HCT116 (cell line): ENCODE measurements at regions not wholly inside any gene's neighbourhood (a gene's known extent, or its start where the extent isn't known, plus 50 kb on each side); places are given as distances from the start of the nearest gene placed in this dataset.

Experiments used
- ATAC-seq: fragments of 200-7000 bp; cut with Tn5 transposase; 2 replicates; pipeline ENCODE4 v1.9.1; 2020; ENCODE audit warnings: mild to moderate bottlenecking, moderate library complexity
- BruUV-seq: library from RNA; stranded (reverse); fragments of 400-500 nt; replicated peaks from 2 replicates; lab custom pipeline; 2021; lab: Mats Ljungman, UMichigan
- CTCF ChIA-PET: fragments of 300-600 bp; sonication (Branson Sonifier 250); formaldehyde crosslinking; loops from one replicate; lab custom pipeline; 2021; ENCODE audit warnings: antibody characterized with exemption; lab: Charles Lee
- POLR2A ChIA-PET: fragments of 300-600, 350-600 bp; sonication (Branson Sonifier 250); formaldehyde crosslinking; loops from one replicate; lab custom pipeline; 2021; ENCODE audit warnings: antibody characterized with exemption; lab: Charles Lee
- RAD21 ChIA-PET, 2 experiments: fragments of 300-600 bp; sonication (Branson Sonifier 250); formaldehyde crosslinking; loops; one replicate each; lab custom pipeline; 2023; ENCODE audit warnings: low total read pairs in 2 of 2; ENCODE audit not compliant: uncharacterized antibody in 2 of 2, unreplicated experiment in 2 of 2, low non-redundant PET in 1 of 2; lab: Charles Lee
- DNase-seq: peaks from one replicate; pipeline ENCODE4 v3.0.0-alpha.2; 2010; ENCODE audit warnings: low read depth, low spot score
- H2AFZ ChIP-seq: fragments of 200-600 bp; shearing (Covaris generic), sonication (generic); 2 replicates; pipeline ENCODE4 v1.6.1; 2017; ENCODE audit warnings: low read depth, mixed run types, mixed read lengths, antibody characterized with exemption, low read length; ENCODE audit not compliant: poor library complexity, severe bottlenecking
- H3K27ac ChIP-seq: 2 replicates; pipeline ENCODE4 v1.5.1; 2012; ENCODE audit warnings: low read depth, low read length
- H3K27me3 ChIP-seq: fragments of 200-600 bp; sonication (generic); 2 replicates; pipeline ENCODE4 v1.6.1; 2016; ENCODE audit warnings: mixed run types, low read length, mixed read lengths; ENCODE audit not compliant: insufficient read depth
- H3K36me3 ChIP-seq, 2 experiments: fragments of 200-500 bp in 1 of 2; fragments of 200-600 bp in 1 of 2; sonication (Bioruptor generic) in 1 of 2; sonication (generic) in 1 of 2; 2 replicates each; pipeline versions ENCODE4 v1.5.1 to v1.6.1; 2014 to 2016; ENCODE audit warnings: low read length in 2 of 2, inconsistent platforms in 1 of 2, mixed read lengths in 1 of 2, mixed run types in 1 of 2; ENCODE audit not compliant: insufficient read depth in 2 of 2, control insufficient read depth in 1 of 2
- H3K4me1 ChIP-seq, 2 experiments: fragments of 200-600 bp in 1 of 2; sonication (generic) in 1 of 2; 2 replicates each; pipeline versions ENCODE4 v1.5.1 to v1.6.1; 2012 to 2017; ENCODE audit warnings: low read length in 2 of 2, inconsistent platforms in 1 of 2, mild to moderate bottlenecking in 1 of 2, mixed read lengths in 1 of 2, mixed run types in 1 of 2, moderate library complexity in 1 of 2; ENCODE audit not compliant: insufficient read depth in 2 of 2, control insufficient read depth in 1 of 2
- H3K4me2 ChIP-seq: fragments of 200-600 bp; sonication (generic); 2 replicates; pipeline ENCODE4 v1.6.1; 2017; ENCODE audit warnings: mixed run types, low read length, mixed read lengths
- H3K4me3 ChIP-seq, 2 experiments: fragments of 200-600 bp in 1 of 2; sonication (generic) in 1 of 2; replicated peaks in 1 of 2; 2 replicates each; pipeline ENCODE4 v1.5.1; 2011 to 2016; ENCODE audit warnings: low read length in 2 of 2, control low read depth in 1 of 2, low read depth in 1 of 2, mild to moderate bottlenecking in 1 of 2, mixed read lengths in 1 of 2, mixed run types in 1 of 2
- H3K79me2 ChIP-seq: fragments of 200-600 bp; sonication (generic); 2 replicates; pipeline ENCODE4 v1.6.1; 2017; ENCODE audit warnings: mild to moderate bottlenecking, mixed run types, low read length, moderate library complexity, mixed read lengths; ENCODE audit not compliant: insufficient read depth
- H3K9ac ChIP-seq: fragments of 200-600 bp; sonication (generic); 2 replicates; pipeline ENCODE4 v1.6.1; 2016; ENCODE audit warnings: low read length, mixed read lengths
- H3K9me2 ChIP-seq: fragments of 200-600 bp; sonication (generic), shearing (Covaris generic); 2 replicates; pipeline ENCODE4 v1.6.1; 2017; ENCODE audit warnings: mixed run types, mild to moderate bottlenecking, moderate library complexity; ENCODE audit not compliant: insufficient read depth
- H3K9me3 ChIP-seq, 2 experiments: fragments of 200-500 bp in 1 of 2; fragments of 200-600 bp in 1 of 2; sonication (Bioruptor generic) in 1 of 2; sonication (generic) in 1 of 2; 2 replicates each; pipeline ENCODE4 v1.6.1; 2014 to 2017; ENCODE audit warnings: low read length in 2 of 2, mixed read lengths in 2 of 2, inconsistent platforms in 1 of 2, low read depth in 1 of 2, mild to moderate bottlenecking in 1 of 2, mixed run types in 1 of 2, moderate library complexity in 1 of 2; ENCODE audit not compliant: control insufficient read depth in 1 of 2, insufficient read depth in 1 of 2
- H4K20me1 ChIP-seq: fragments of 200-600 bp; sonication (generic), shearing (Covaris generic); 2 replicates; pipeline ENCODE4 v1.6.1; 2017; ENCODE audit warnings: mixed run types, mild to moderate bottlenecking, moderate library complexity; ENCODE audit not compliant: insufficient read depth
- CBX3 ChIP-seq: IDR thresholded peaks from 2 replicates; pipeline ENCODE4 v1.6.1; 2012; ENCODE audit warnings: low read depth
- EGR1 ChIP-seq: IDR thresholded peaks from 2 replicates; pipeline ENCODE4 v1.6.1; 2012; ENCODE audit warnings: low read depth
- ELF1 ChIP-seq: IDR thresholded peaks from 2 replicates; pipeline ENCODE4 v1.6.1; 2012; ENCODE audit warnings: low read depth, borderline replicate concordance
- FOSL1 ChIP-seq: IDR thresholded peaks from 2 replicates; pipeline ENCODE4 v1.6.1; 2012; ENCODE audit warnings: low read depth
- JUND ChIP-seq: IDR thresholded peaks from 2 replicates; pipeline ENCODE4 v1.6.1; 2012
- MAX ChIP-seq: IDR thresholded peaks from 2 replicates; pipeline ENCODE4 v1.6.1; 2012
- POLR2AphosphoS5 ChIP-seq: IDR thresholded peaks from 2 replicates; pipeline ENCODE4 v1.6.1; 2011; ENCODE audit warnings: mild to moderate bottlenecking, low read depth, low read length, moderate library complexity
- RAD21 ChIP-seq: IDR thresholded peaks from 2 replicates; pipeline ENCODE4 v1.6.1; 2012; ENCODE audit warnings: low read depth, mild to moderate bottlenecking
- REST ChIP-seq: IDR thresholded peaks from 2 replicates; pipeline ENCODE4 v1.6.1; 2012; ENCODE audit warnings: low read depth
- SP1 ChIP-seq: IDR thresholded peaks from 2 replicates; pipeline ENCODE4 v1.6.1; 2012; ENCODE audit warnings: low read depth
- SRF ChIP-seq: IDR thresholded peaks from 2 replicates; pipeline ENCODE4 v1.6.1; 2012; ENCODE audit warnings: low read depth
- TCF7L2 ChIP-seq: IDR thresholded peaks from 2 replicates; pipeline ENCODE4 v1.7.0; 2011; ENCODE audit warnings: borderline replicate concordance, inconsistent platforms; ENCODE audit not compliant: insufficient read depth, insufficient read length; ENCODE audit errors: extremely low read depth
- YY1 ChIP-seq: IDR thresholded peaks from 2 replicates; pipeline ENCODE4 v1.6.1; 2011; ENCODE audit warnings: low read length, low read depth, moderate library complexity, mild to moderate bottlenecking; ENCODE audit not compliant: insufficient replicate concordance; ENCODE audit errors: extremely low read depth
- ZFX ChIP-seq: fragments of 450-650 bp; IDR thresholded peaks from 2 replicates; pipeline ENCODE4 v1.6.1; 2017
- ZNF274 ChIP-seq: fragments of 200-500 bp; sonication (Bioruptor generic); IDR thresholded peaks from 2 replicates; pipeline ENCODE4 v1.6.1; 2014; ENCODE audit warnings: mild to moderate bottlenecking, low read depth, low read length, inconsistent platforms
- intact Hi-C: fragments of 100-400 bp; cut with micrococcal nuclease; formaldehyde crosslinking; loops from 2 replicates; pipeline ENCODE4 v1.10.0; 2022
- TF ChIP-seq, protein P1 (sequence below): IDR thresholded peaks from 2 replicates; pipeline ENCODE4 v1.6.1; 2011; ENCODE audit warnings: mild to moderate bottlenecking, low read length, moderate library complexity; ENCODE audit not compliant: insufficient replicate concordance; ENCODE audit errors: extremely low read depth

- H3K27me3 ChIP-seq, result no peaks in the 10 kb centered on the region
- H3K9ac ChIP-seq, result no peak overlapping the region
- BruUV-seq, result no TSS peak
- no peak overlapping the region for H3K4me3 ChIP-seq
- ChIA-PET POLR2A (no interaction called here), RAD21 (no interaction called here), CTCF (no interaction called here)
- ATAC-seq (no peak), DNase-seq (no peak)
- no peak overlapping the region for H2AFZ ChIP-seq
- H3K27ac ChIP-seq, result no peak overlapping the region
- H4K20me1 ChIP-seq, result no peaks in the 10 kb centered on the region
- 0 out of 2 replicates have a peak, but pooled peaks cover 3% of the 10 kb centered on the region for H3K79me2 ChIP-seq
- H3K9me2 ChIP-seq, result no peaks in the 10 kb centered on the region
- intact Hi-C loops, result no loop called here
- no peaks in the 10 kb centered on the region; a peak in 2 of 4 replicates for H3K9me3 ChIP-seq
- H3K4me1 ChIP-seq, result no peaks in the 10 kb centered on the region
- no peaks in the 10 kb centered on the region for H3K36me3 ChIP-seq
- no peak for TF ChIP-seq ZFX
- no peak for TF ChIP-seq YY1
- TF ChIP-seq SRF, result no peak
- TF ChIP-seq JUND, result no peak
- no peak overlapping the region for H3K4me2 ChIP-seq
Measured at GRCh38 chr12:74381958-74382357, 155.7 kb upstream of the ATXN7L3B start.

- Histone ChIP-seq H3K27ac (no peak overlapping the region), H3K9me3 (no peaks in the 10 kb centered on the region; a peak in 2 of 4 replicates), H3K4me3 (no peak overlapping the region), H4K20me1 (no peaks in the 10 kb centered on the region), H3K9me2 (no peaks in the 10 kb centered on the region), H3K9ac (no peak overlapping the region), H3K4me2 (no peak overlapping the region), H3K79me2 (0 out of 2 replicates have a peak, but pooled peaks cover 3% of the 10 kb centered on the region), H2AFZ (no peak overlapping the region), H3K4me1 (no peaks in the 10 kb centered on the region), H3K27me3 (no peaks in the 10 kb centered on the region), H3K36me3 (no peaks in the 10 kb centered on the region)
- ChIA-PET RAD21 (no interaction called here), POLR2A (no interaction called here), CTCF (no interaction called here)
- ATAC-seq (no peak), DNase-seq (no peak)
- TF ChIP-seq SP1, result no peak
- no peak for TF ChIP-seq ZNF274
- TF ChIP-seq MAX, result no peak
- no peak for TF ChIP-seq JUND
- TF ChIP-seq EGR1, result no peak
- TF ChIP-seq ZFX, result no peak
- no peak for TF ChIP-seq REST
- TF ChIP-seq POLR2AphosphoS5, result no peak
- no peak for TF ChIP-seq CBX3
- no peak for TF ChIP-seq ELF1
- TF ChIP-seq, protein P1, sequence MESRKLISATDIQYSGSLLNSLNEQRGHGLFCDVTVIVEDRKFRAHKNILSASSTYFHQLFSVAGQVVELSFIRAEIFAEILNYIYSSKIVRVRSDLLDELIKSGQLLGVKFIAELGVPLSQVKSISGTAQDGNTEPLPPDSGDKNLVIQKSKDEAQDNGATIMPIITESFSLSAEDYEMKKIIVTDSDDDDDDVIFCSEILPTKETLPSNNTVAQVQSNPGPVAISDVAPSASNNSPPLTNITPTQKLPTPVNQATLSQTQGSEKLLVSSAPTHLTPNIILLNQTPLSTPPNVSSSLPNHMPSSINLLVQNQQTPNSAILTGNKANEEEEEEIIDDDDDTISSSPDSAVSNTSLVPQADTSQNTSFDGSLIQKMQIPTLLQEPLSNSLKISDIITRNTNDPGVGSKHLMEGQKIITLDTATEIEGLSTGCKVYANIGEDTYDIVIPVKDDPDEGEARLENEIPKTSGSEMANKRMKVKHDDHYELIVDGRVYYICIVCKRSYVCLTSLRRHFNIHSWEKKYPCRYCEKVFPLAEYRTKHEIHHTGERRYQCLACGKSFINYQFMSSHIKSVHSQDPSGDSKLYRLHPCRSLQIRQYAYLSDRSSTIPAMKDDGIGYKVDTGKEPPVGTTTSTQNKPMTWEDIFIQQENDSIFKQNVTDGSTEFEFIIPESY, result no peak
- no peak for TF ChIP-seq TCF7L2
- TF ChIP-seq SRF, result no peak
- TF ChIP-seq FOSL1, result no peak
- no peak for TF ChIP-seq RAD21
- no TSS peak for BruUV-seq
- intact Hi-C loops, result no loop called here
Measured at GRCh38 chr12:74382983-74383382, 154.7 kb upstream of the ATXN7L3B start.
